GM23338 (cell line): ENCODE measurements at regions not wholly inside any gene's neighbourhood (a gene's known extent, or its start where the extent isn't known, plus 50 kb on each side); places are given as distances from the start of the nearest gene placed in this dataset.

Experiments used
- ATAC-seq: fragments of 200-7000 bp; cut with Tn5 transposase; 3 replicates; pipeline ENCODE4 v1.9.1; 2020
- DNase-seq: peaks from one replicate; pipeline ENCODE4 v3.0.0-alpha.2; 2015; ENCODE audit warnings: low spot score
- H2AFZ ChIP-seq: fragments of 200-600 bp; sonication (generic); 2 replicates; pipeline ENCODE4 v1.8.0; 2016; ENCODE audit warnings: antibody characterized with exemption, mild to moderate bottlenecking, moderate library complexity
- H3F3A ChIP-seq: fragments of 200-600 bp; sonication (generic); replicated peaks from 2 replicates; pipeline ENCODE4 v1.8.0; 2017; ENCODE audit warnings: antibody characterized with exemption, mixed run types, low read depth
- H3K27ac ChIP-seq: fragments of 200-600 bp; sonication (generic); 2 replicates; pipeline ENCODE4 v1.6.1; 2016; ENCODE audit warnings: low read depth
- H3K27me3 ChIP-seq: fragments of 200-600 bp; sonication (generic); 2 replicates; pipeline ENCODE4 v1.8.0; 2016; ENCODE audit warnings: mild to moderate bottlenecking, mixed run types, moderate library complexity; ENCODE audit not compliant: insufficient read depth
- H3K36me3 ChIP-seq: fragments of 200-600 bp; sonication (generic); 2 replicates; pipeline ENCODE4 v1.8.0; 2016; ENCODE audit warnings: mild to moderate bottlenecking; ENCODE audit not compliant: insufficient read depth
- H3K4me1 ChIP-seq: fragments of 200-600 bp; sonication (generic); 2 replicates; pipeline ENCODE4 v1.8.0; 2016; ENCODE audit warnings: mild to moderate bottlenecking, moderate library complexity; ENCODE audit not compliant: insufficient read depth
- H3K4me2 ChIP-seq: fragments of 200-600 bp; sonication (generic); 2 replicates; pipeline ENCODE4 v1.7.1; 2017; ENCODE audit warnings: mixed run types
- H3K4me3 ChIP-seq: fragments of 200-600 bp; sonication (generic); 2 replicates; pipeline ENCODE4 v1.6.1; 2016; ENCODE audit warnings: mixed run types
- H3K79me2 ChIP-seq: fragments of 200-600 bp; sonication (generic); replicated peaks from 2 replicates; pipeline ENCODE4 v1.8.0; 2017; ENCODE audit warnings: mild to moderate bottlenecking; ENCODE audit not compliant: insufficient read depth
- H3K9me2 ChIP-seq: fragments of 200-600 bp; sonication (generic); 2 replicates; pipeline ENCODE4 v1.8.0; 2017; ENCODE audit not compliant: insufficient read depth
- H4K20me1 ChIP-seq: fragments of 200-600 bp; sonication (generic); replicated peaks from 2 replicates; pipeline ENCODE4 v1.8.0; 2017; ENCODE audit warnings: mild to moderate bottlenecking; ENCODE audit not compliant: insufficient read depth
- H3K27ac Mint-ChIP-seq: 2 replicates; pipeline ENCODE4 v1.8.0; 2020; ENCODE audit warnings: inconsistent platforms, mild to moderate bottlenecking, moderate library complexity, mixed read lengths
- H3K27me3 Mint-ChIP-seq: 3 replicates; pipeline ENCODE4 v1.8.0; 2022; ENCODE audit warnings: low read depth, mild to moderate bottlenecking, moderate library complexity, mixed read lengths, inconsistent platforms; ENCODE audit not compliant: insufficient read depth, poor library complexity
- H3K36me3 Mint-ChIP-seq: 3 replicates; pipeline ENCODE4 v1.8.0; 2021; ENCODE audit warnings: low read depth, mild to moderate bottlenecking, inconsistent platforms, moderate library complexity, mixed read lengths
- H3K4me1 Mint-ChIP-seq: 3 replicates; pipeline ENCODE4 v1.8.0; 2020; ENCODE audit warnings: mild to moderate bottlenecking, inconsistent platforms, mixed read lengths
- H3K4me3 Mint-ChIP-seq: 3 replicates; pipeline ENCODE4 v1.8.0; 2021; ENCODE audit warnings: moderate library complexity, mild to moderate bottlenecking, inconsistent platforms, mixed read lengths
- H3K9me3 Mint-ChIP-seq: 3 replicates; pipeline ENCODE4 v1.8.0; 2020; ENCODE audit warnings: moderate library complexity, mild to moderate bottlenecking, inconsistent platforms, mixed read lengths
- CREB1 ChIP-seq: fragments of 250-450 bp; sonication (Bioruptor Pico); IDR thresholded peaks from 2 replicates; pipeline ENCODE4 v1.5.0; 2020; ENCODE audit warnings: low read depth, mild to moderate bottlenecking, moderate library complexity
- CTCF ChIP-seq, 2 experiments: fragments of 200-600 bp in 1 of 2; sonication (generic) in 1 of 2; conservative IDR thresholded peaks; 2 replicates each; pipeline versions ENCODE4 v1.5.1 to v1.6.1; 2016 to 2017; ENCODE audit warnings: antibody characterized with exemption in 2 of 2, low read depth in 2 of 2, mild to moderate bottlenecking in 2 of 2, moderate library complexity in 1 of 2
- ETS1 ChIP-seq: IDR thresholded peaks from 2 replicates; pipeline ENCODE4 v1.6.1; 2016; ENCODE audit warnings: antibody characterized with exemption
- EZH2 ChIP-seq: fragments of 200-600 bp; sonication (generic); IDR thresholded peaks from one replicate; pipeline ENCODE4 v1.8.0; 2017; ENCODE audit warnings: antibody characterized with exemption, mild to moderate bottlenecking, low read depth; ENCODE audit not compliant: unreplicated experiment
- JUNB ChIP-seq: IDR thresholded peaks from one replicate; pipeline ENCODE4 v1.6.1; 2016; ENCODE audit warnings: antibody characterized with exemption; ENCODE audit not compliant: unreplicated experiment
- NANOG ChIP-seq: IDR thresholded peaks from 2 replicates; pipeline ENCODE4 v1.6.1; 2016; ENCODE audit warnings: antibody characterized with exemption, borderline replicate concordance
- POLR2AphosphoS5 ChIP-seq: IDR thresholded peaks from 2 replicates; pipeline ENCODE4 v1.6.1; 2016; ENCODE audit warnings: antibody characterized with exemption, low read depth
- REST ChIP-seq: IDR thresholded peaks from one replicate; pipeline ENCODE4 v1.6.1; 2018; ENCODE audit warnings: antibody characterized with exemption; ENCODE audit not compliant: unreplicated experiment
- STAT1 ChIP-seq: IDR thresholded peaks from one replicate; pipeline ENCODE4 v1.6.1; 2016; ENCODE audit warnings: antibody characterized with exemption; ENCODE audit not compliant: unreplicated experiment
- ZNF114 ChIP-seq: fragments of 250-450 bp; sonication (Bioruptor Pico); IDR thresholded peaks from 2 replicates; pipeline ENCODE4 v1.5.0; 2020; ENCODE audit warnings: mild to moderate bottlenecking, moderate library complexity
- ZNF331 ChIP-seq: fragments of 250-450 bp; sonication (Bioruptor Pico); IDR thresholded peaks from 2 replicates; pipeline ENCODE4 v1.5.0; 2020; ENCODE audit warnings: low read depth, mild to moderate bottlenecking, moderate library complexity
- ZNF462 ChIP-seq: fragments of 250-450 bp; sonication (Bioruptor Pico); IDR thresholded peaks from 2 replicates; pipeline ENCODE4 v1.5.0; 2020; ENCODE audit warnings: mild to moderate bottlenecking, moderate library complexity

- Histone ChIP-seq H3K4me3 (no peak overlapping the region), H3K4me1 (peaks cover 6% of the 10 kb centered on the region; the same call in 1 of the 2 replicates), H3K4me2 (no peak overlapping the region), H3K27ac (no peak overlapping the region), H3K36me3 (peaks cover 11% of the 10 kb centered on the region), H2AFZ (no peak overlapping the region), H4K20me1 (no peaks in the 10 kb centered on the region), H3F3A (no peaks in the 10 kb centered on the region), H3K9me2 (peaks cover 3% of the 10 kb centered on the region; the same call in 1 of the 2 replicates), H3K27me3 (no peaks in the 10 kb centered on the region), H3K79me2 (no peaks in the 10 kb centered on the region)
- Mint-ChIP-seq H3K4me1 (no peaks in the 10 kb centered on the region), H3K27me3 (no peaks in the 10 kb centered on the region), H3K36me3 (peaks cover 47% of the 10 kb centered on the region), H3K27ac (no peak overlapping the region), H3K4me3 (no peak overlapping the region), H3K9me3 (peaks cover 94% of the 10 kb centered on the region)
- ATAC-seq (no peak), DNase-seq (peak; percentile 4)
- no peak for TF ChIP-seq CTCF (conservative IDR thresholded peaks at IDR 0.05; ENCODE audit: low read depth in 2 of 2)
- TF ChIP-seq ZNF331 (CRISPR knock-in tag): no peak
- no peak for TF ChIP-seq EZH2
- no peak for TF ChIP-seq ETS1
- no peak for TF ChIP-seq ZNF114
- no peak for TF ChIP-seq POLR2AphosphoS5
- no peak for TF ChIP-seq CREB1 (CRISPR knock-in tag)
- TF ChIP-seq ZNF462 (CRISPR knock-in tag): no peak
- no peak for TF ChIP-seq REST
- TF ChIP-seq JUNB: no peak
- no peak for TF ChIP-seq STAT1
- TF ChIP-seq NANOG: no peak
Measured at GRCh38 chr15:24617646-24618045, 57.9 kb upstream of the NPAP1 start.
